ENCODE measurements at regions not wholly inside any gene's neighbourhood (a gene's known extent, or its start where the extent isn't known, plus 50 kb on each side); places are given as distances from the start of the nearest gene placed in this dataset.

GRCh38 chr5:142259758-142260157, 65.1 kb downstream of the SPRY4 start:
- ATAC-seq (no peak), DNase-seq (no peak)
- intact Hi-C loops (cut with DNase I), result no loop called here
- peaks cover 0 to 7% (median 0%) of the 10 kb centered on the region in 9 donors for H3K4me1 ChIP-seq
- no peaks in the 10 kb centered on the region for H3K27me3 ChIP-seq
- no peak for TF ChIP-seq CTCF (IDR thresholded peaks at IDR 0.05)
- peaks cover 0 to 15% (median 0%) of the 10 kb centered on the region in 11 donors for H3K9me3 ChIP-seq
- no peaks in the 10 kb centered on the region for H3K36me3 ChIP-seq
- WGBS, 2 donors, result 93 to 94% methylated on average over 3 of the region's 3 CpGs
- no peak overlapping the region for H3K4me3 ChIP-seq
- H3K27ac ChIP-seq, result no peak overlapping the region

- Histone ChIP-seq H3K4me3 (no peak overlapping the region), H3K27me3 (no peaks in the 10 kb centered on the region), H3K36me3 (no peaks in the 10 kb centered on the region), H3K27ac (no peak overlapping the region), H3K4me1 (peaks cover 0 to 12% (median 0%) of the 10 kb centered on the region in 9 donors), H3K9me3 (peaks cover 0 to 15% (median 0%) of the 10 kb centered on the region in 11 donors)
- DNase-seq (no peak), ATAC-seq (no peak)
- no peak for TF ChIP-seq CTCF (IDR thresholded peaks at IDR 0.05)
- 98 to 100% methylated on average over 1 of the region's 1 CpG for WGBS, 2 donors
- intact Hi-C loops (cut with DNase I), result no loop called here
Observed at GRCh38 chr5:142255831-142256230, 69.0 kb downstream of the SPRY4 start.

GRCh38 chr5:142254431-142254830, 70.4 kb downstream of the SPRY4 start:
- peaks cover 0 to 15% (median 0%) of the 10 kb centered on the region in 11 donors for H3K9me3 ChIP-seq
- no peaks in the 10 kb centered on the region for H3K27me3 ChIP-seq
- no peaks in the 10 kb centered on the region for H3K36me3 ChIP-seq
- peak in 6 of 8 donors; percentile 12 to 72 (median 45) for ATAC-seq
- 65 to 69% methylated on average over 3 of the region's 3 CpGs for WGBS, 2 donors
- intact Hi-C loops (cut with DNase I), result no loop called here
- no peak for TF ChIP-seq CTCF (IDR thresholded peaks at IDR 0.05)
- H3K4me1 ChIP-seq, result peaks cover 0 to 12% (median 0%) of the 10 kb centered on the region in 9 donors
- peak overlapping the region in 3 of 10 donors; percentile 3 to 53 (median 48) for H3K27ac ChIP-seq
- H3K4me3 ChIP-seq, result no peak overlapping the region
- DNase-seq, result no peak

GRCh38 chr5:142253938-142254337, 70.9 kb downstream of the SPRY4 start:
- H3K27ac ChIP-seq, result peak overlapping the region in 5 of 10 donors; percentile 3 to 53 (median 37)
- ATAC-seq, result peak in 4 of 8 donors; percentile 14 to 32 (median 28)
- no peaks in the 10 kb centered on the region for H3K36me3 ChIP-seq
- intact Hi-C loops (cut with DNase I), result no loop called here
- TF ChIP-seq CTCF (IDR thresholded peaks at IDR 0.05), result no peak
- H3K9me3 ChIP-seq, result peaks cover 0 to 15% (median 0%) of the 10 kb centered on the region in 11 donors
- DNase-seq, result peak in 1 of 2 donors; percentile 19
- no peak overlapping the region for H3K4me3 ChIP-seq
- H3K27me3 ChIP-seq, result no peaks in the 10 kb centered on the region
- 74 to 82% methylated on average over 10 of the region's 10 CpGs for WGBS, 2 donors
- peaks cover 0 to 12% (median 0%) of the 10 kb centered on the region in 9 donors for H3K4me1 ChIP-seq
